Renal cortex interstitium (tissue), 11 donors: ENCODE measurements at regions not wholly inside any gene's neighbourhood (a gene's known extent, or its start where the extent isn't known, plus 50 kb on each side); places are given as distances from the start of the nearest gene placed in this dataset.
"Not testable (repeated sequence)": the region's sequence is repeated elsewhere in the genome, so short reads cannot be mapped to it uniquely, and the experiment has no call there.

ENCODE experiments used
- DNase-seq, 11 donors: peaks; one replicate each; pipeline ENCODE4 v3.0.0-alpha.2; 2013; ENCODE audit warnings: low read depth in 9 of 11, low spot score in 4 of 11; ENCODE audit errors: extremely low read depth in 1 of 11

GRCh38 chrX:25156323-25156722, 140.6 kb upstream of the ARX start:
- DNase-seq, result no peak

- no peak for DNase-seq
Measured at GRCh38 chrX:25154168-25154567, 138.4 kb upstream of the ARX start.

GRCh38 chrX:25151749-25152148, 136.0 kb upstream of the ARX start:
- DNase-seq, result no peak

GRCh38 chrX:25144043-25144940, 128.5 kb upstream of the ARX start:
- DNase-seq, result peak in 9 of 11 donors; percentile 17 to 43 (median 33)

DNA sequence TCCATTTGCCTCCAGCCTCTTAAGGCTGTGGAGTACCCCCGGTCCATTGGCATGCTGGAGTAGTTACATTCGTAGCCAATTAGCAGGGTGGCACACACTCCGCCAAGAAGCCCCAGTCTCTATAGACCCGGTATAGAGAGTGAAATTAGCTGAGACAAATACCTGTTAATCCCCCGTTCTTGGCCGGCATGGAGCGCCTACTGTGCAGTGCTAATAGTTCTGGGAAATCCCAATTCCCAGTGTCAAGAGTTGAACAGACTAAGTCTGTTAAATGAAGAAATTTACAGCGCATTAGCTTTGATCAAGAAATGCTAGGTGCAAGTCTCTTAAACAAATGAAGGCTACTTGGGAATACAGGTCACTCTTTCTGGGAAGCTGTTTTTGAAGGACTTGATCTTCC, 127.8 kb upstream of the ARX start:
- DNase-seq, result no peak

GRCh38 chrX:25141684-25142083, 125.9 kb upstream of the ARX start:
- DNase-seq, result no peak

- DNase-seq, result no peak
Measured at GRCh38 chrX:25131055-25131454, 115.3 kb upstream of the ARX start.

GRCh38 chrX:25130619-25131018, 114.9 kb upstream of the ARX start:
- DNase-seq, result no peak

GRCh38 chrX:25125483-25125882, 109.7 kb upstream of the ARX start:
- DNase-seq, result no peak

GRCh38 chrX:25124391-25124790, 108.6 kb upstream of the ARX start:
- DNase-seq, result no peak

DNA sequence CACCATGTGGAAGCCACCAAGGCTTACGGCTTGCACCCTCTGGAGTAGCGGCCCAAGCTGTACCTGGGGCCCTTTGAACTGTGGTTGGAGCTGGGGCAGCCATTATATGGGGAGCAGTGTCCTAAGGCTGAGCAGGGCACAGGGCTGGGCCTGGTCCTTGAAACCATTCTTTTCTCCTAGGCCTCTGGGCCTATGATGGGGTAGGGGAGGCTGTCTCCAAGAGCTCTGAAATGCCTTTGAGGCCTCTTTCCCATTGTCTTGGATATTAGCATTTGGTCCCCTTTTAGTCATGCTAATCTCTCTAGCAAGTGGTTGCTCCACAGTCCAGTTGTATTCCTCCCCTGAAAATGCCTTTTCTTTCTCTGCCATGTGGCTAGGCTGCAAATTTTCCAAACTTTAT, 96.4 kb upstream of the ARX start:
- no peak for DNase-seq

DNA sequence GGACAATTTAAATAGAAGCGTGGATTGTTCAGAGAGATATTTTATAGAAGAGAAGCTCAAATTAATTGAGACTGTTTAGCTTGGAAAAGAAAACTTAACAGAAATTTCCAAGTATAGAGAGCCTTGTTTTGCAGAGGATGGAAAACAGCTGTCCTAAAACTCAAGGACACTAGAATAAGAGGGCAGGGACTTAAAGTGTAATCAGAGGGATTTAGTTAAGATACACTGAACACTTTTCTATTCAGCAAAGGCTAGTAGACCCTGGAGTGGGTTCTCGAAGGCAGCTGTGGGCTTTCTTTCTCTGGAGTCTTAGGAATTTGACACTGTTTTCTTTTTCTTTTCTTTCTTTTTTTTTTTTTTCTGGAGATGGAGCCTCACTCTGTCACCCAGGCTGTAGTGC, 92.7 kb upstream of the ARX start:
- DNase-seq, result peak in 6 of 11 donors; percentile 1 to 16 (median 11)

- no peak for DNase-seq
Measured at GRCh38 chrX:25105221-25105620, 89.5 kb upstream of the ARX start.

- DNase-seq, result no peak
Measured at GRCh38 chrX:25096522-25097045, 80.8 kb upstream of the ARX start.

GRCh38 chrX:25091152-25091551, 75.4 kb upstream of the ARX start:
- DNase-seq, result not testable (repeated sequence)

GRCh38 chrX:25084446-25084845, 68.7 kb upstream of the ARX start:
- no peak for DNase-seq

GRCh38 chrX:25083661-25084060, 67.9 kb upstream of the ARX start:
- DNase-seq, result no peak

DNA sequence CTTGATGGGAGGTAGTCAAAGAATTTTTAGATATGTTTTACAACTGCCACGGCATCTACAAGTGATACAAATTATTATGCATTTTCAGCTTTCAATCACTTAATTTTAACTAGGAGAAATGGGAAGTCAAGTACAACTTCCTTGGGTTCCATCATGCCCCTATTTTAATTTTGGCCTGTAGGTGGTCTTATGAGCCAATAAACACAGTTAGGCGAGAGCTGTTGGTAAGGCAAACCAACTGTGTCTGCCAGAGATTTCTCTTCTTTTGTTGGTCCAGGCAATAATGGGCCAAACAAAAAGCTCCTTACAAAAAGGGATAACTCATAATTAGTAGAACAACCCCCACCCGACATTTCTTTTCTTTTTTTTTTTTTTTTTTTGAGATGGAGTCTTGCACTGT, 63.3 kb upstream of the ARX start:
- DNase-seq, result no peak

GRCh38 chrX:25076941-25077500, 61.3 kb upstream of the ARX start:
- DNase-seq, result no peak

DNA sequence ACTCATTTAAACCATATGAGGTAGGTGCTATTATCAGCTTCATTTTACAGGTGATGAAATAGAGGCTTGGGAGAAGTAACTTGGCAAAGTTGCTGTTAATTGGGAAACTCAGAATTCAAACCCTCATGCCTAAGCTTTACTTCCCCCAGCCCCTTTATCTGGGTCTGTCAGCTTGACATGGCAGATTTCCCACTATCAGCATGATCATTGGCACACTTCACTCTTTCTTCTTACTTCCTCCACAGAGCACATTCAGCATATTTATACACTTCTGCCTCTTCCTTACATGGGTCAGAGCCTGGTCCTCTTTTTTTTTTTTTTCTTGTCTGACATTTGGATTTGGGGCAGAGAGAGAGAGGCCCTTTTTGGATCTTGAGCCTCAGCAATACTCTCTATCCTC, 56.5 kb upstream of the ARX start:
- no peak for DNase-seq

DNA sequence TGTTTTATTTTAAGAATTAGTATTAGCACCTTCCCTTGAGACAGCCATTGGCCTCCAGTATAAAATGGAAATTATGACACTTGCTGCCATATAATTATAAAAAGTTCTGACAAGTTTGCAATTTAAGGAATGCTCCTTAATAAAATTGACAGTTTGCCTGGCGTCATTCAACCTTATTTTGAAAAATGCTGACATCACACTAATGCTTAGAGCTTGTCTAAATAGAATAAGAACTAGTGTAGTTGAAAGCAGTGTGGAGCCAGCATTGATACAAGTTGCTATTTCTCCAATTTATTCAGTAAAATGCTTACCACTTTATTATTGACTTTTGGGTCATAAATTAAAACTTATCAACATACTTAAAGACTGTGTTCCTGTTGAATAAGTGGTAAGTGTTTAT, 54.3 kb upstream of the ARX start:
- DNase-seq, result no peak
